Endodermal cell (in vitro differentiated cells): ENCODE measurements at regions not wholly inside any gene's neighbourhood (a gene's known extent, or its start where the extent isn't known, plus 50 kb on each side); places are given as distances from the start of the nearest gene placed in this dataset.
A peak's percentile ranks its signal among the peaks of the same experiment; 100 is the strongest.

Source experiments
- DNase-seq: peaks from one replicate; pipeline ENCODE4 v3.0.0-alpha.2; 2017
- H3K27ac ChIP-seq: 2 replicates; pipeline ENCODE4 v1.5.1; 2013; ENCODE audit warnings: mild to moderate bottlenecking, low read depth, low read length, moderate library complexity
- H3K27me3 ChIP-seq: 2 replicates; pipeline ENCODE4 v1.6.1; 2013; ENCODE audit warnings: mild to moderate bottlenecking, low read length, moderate library complexity; ENCODE audit not compliant: insufficient read depth, control insufficient read depth, poor library complexity, severe bottlenecking
- H3K36me3 ChIP-seq: 2 replicates; pipeline ENCODE4 v1.7.0; 2013; ENCODE audit warnings: mild to moderate bottlenecking, low read length, moderate library complexity; ENCODE audit not compliant: control insufficient read depth, insufficient read depth
- H3K4me1 ChIP-seq: one replicate; pipeline ENCODE4 v1.7.0; 2013; ENCODE audit warnings: low read length; ENCODE audit not compliant: control insufficient read depth, insufficient read depth
- H3K4me3 ChIP-seq: 2 replicates; pipeline ENCODE4 v1.5.1; 2013; ENCODE audit warnings: mild to moderate bottlenecking, low read length, moderate library complexity
- H3K9ac ChIP-seq: 2 replicates; pipeline ENCODE4 v1.6.1; 2013; ENCODE audit warnings: mild to moderate bottlenecking, low read length, moderate library complexity; ENCODE audit not compliant: poor library complexity, severe bottlenecking; ENCODE audit errors: extremely low read depth
- H3K9me3 ChIP-seq: 2 replicates; pipeline ENCODE4 v1.6.1; 2013; ENCODE audit warnings: mild to moderate bottlenecking, low read length, moderate library complexity; ENCODE audit not compliant: control insufficient read depth
- H3K27ac Mint-ChIP-seq: 2 replicates; pipeline ENCODE4 v1.8.0; 2020; ENCODE audit warnings: mixed read lengths
- H3K27me3 Mint-ChIP-seq: 2 replicates; pipeline ENCODE4 v1.8.0; 2021; ENCODE audit warnings: mild to moderate bottlenecking, mixed read lengths; ENCODE audit not compliant: insufficient read depth
- H3K36me3 Mint-ChIP-seq: 2 replicates; pipeline ENCODE4 v1.8.0; 2020; ENCODE audit warnings: low read depth, mixed read lengths
- H3K4me1 Mint-ChIP-seq: 2 replicates; pipeline ENCODE4 v1.8.0; 2020; ENCODE audit warnings: mixed read lengths
- H3K4me3 Mint-ChIP-seq: 2 replicates; pipeline ENCODE4 v1.8.0; 2020; ENCODE audit warnings: mild to moderate bottlenecking, moderate library complexity, mixed read lengths
- H3K9me3 Mint-ChIP-seq: 2 replicates; pipeline ENCODE4 v1.8.0; 2020; ENCODE audit warnings: mild to moderate bottlenecking, mixed read lengths
- CTCF ChIP-seq: fragments of 200-600 bp; sonication (generic); conservative IDR thresholded peaks from 2 replicates; pipeline ENCODE4 v1.5.0; 2021; ENCODE audit warnings: antibody characterized with exemption, mild to moderate bottlenecking
- WGBS, 2 experiments: methylation state at CpG; one replicate each; pipeline versions ENCODE4 v1.1.5 to v1.1.7; 2013; ENCODE audit warnings: missing lambda C conversion rate in 2 of 2, mixed read lengths in 1 of 2; ENCODE audit not compliant: insufficient coverage in 1 of 2, insufficient read length in 1 of 2; 5-methylcytosine and 5-hydroxymethylcytosine counted together

GRCh38 chr1:13927736-13928135 is 227.7 kb downstream of the PRDM2 start:
- Mint-ChIP-seq H3K36me3 (no peaks in the 10 kb centered on the region), H3K9me3 (no peaks in the 10 kb centered on the region), H3K27ac (no peak overlapping the region), H3K4me3 (no peak overlapping the region), H3K27me3 (peaks cover 43% of the 10 kb centered on the region), H3K4me1 (peaks cover 11% of the 10 kb centered on the region)
- Histone ChIP-seq H3K9ac (no peak overlapping the region), H3K4me1 (no peaks in the 10 kb centered on the region), H3K4me3 (no peak overlapping the region), H3K9me3 (no peaks in the 10 kb centered on the region), H3K27ac (no peak overlapping the region), H3K36me3 (no peaks in the 10 kb centered on the region), H3K27me3 (peaks cover 27% of the 10 kb centered on the region)
- no peak for DNase-seq
- WGBS, 2 experiments: 87 to 94% methylated on average over 3 of the region's 3 CpGs
- no peak for TF ChIP-seq CTCF

GRCh38 chr1:13929313-13929712 is 229.3 kb downstream of the PRDM2 start:
- Mint-ChIP-seq H3K9me3 (no peaks in the 10 kb centered on the region), H3K4me3 (no peak overlapping the region), H3K36me3 (no peaks in the 10 kb centered on the region), H3K4me1 (peaks cover 11% of the 10 kb centered on the region), H3K27me3 (peaks cover 48% of the 10 kb centered on the region), H3K27ac (no peak overlapping the region)
- peaks cover 27% of the 10 kb centered on the region for H3K27me3 ChIP-seq
- 71 to 75% methylated on average over 5 of the region's 5 CpGs for WGBS, 2 experiments
- H3K36me3 ChIP-seq: no peaks in the 10 kb centered on the region
- no peak for DNase-seq
- H3K9me3 ChIP-seq: no peaks in the 10 kb centered on the region
- H3K4me3 ChIP-seq: no peak overlapping the region
- no peak overlapping the region for H3K27ac ChIP-seq
- no peak overlapping the region for H3K9ac ChIP-seq
- TF ChIP-seq CTCF: no peak
- H3K4me1 ChIP-seq: no peaks in the 10 kb centered on the region

- Histone ChIP-seq H3K27me3 (peaks cover 27% of the 10 kb centered on the region), H3K4me1 (no peaks in the 10 kb centered on the region), H3K4me3 (no peak overlapping the region), H3K9me3 (no peaks in the 10 kb centered on the region), H3K27ac (no peak overlapping the region), H3K9ac (no peak overlapping the region), H3K36me3 (no peaks in the 10 kb centered on the region)
- 19 to 45% methylated on average over 3 of the region's 3 CpGs for WGBS, 2 experiments
- TF ChIP-seq CTCF: peak; percentile 83
- Mint-ChIP-seq H3K4me1 (peaks cover 3% of the 10 kb centered on the region), H3K4me3 (no peak overlapping the region), H3K27ac (no peak overlapping the region), H3K36me3 (no peaks in the 10 kb centered on the region), H3K27me3 (peaks cover 50% of the 10 kb centered on the region), H3K9me3 (no peaks in the 10 kb centered on the region)
- peak; percentile 88 for DNase-seq
Measured at GRCh38 chr1:13930151-13930550, 230.2 kb downstream of the PRDM2 start.
